GM12873 (cell line): ENCODE measurements at regions not wholly inside any gene's neighbourhood (a gene's known extent, or its start where the extent isn't known, plus 50 kb on each side); places are given as distances from the start of the nearest gene placed in this dataset.

ENCODE experiments used
- TF ChIP-seq, protein P1 (sequence below): IDR thresholded peaks from 2 replicates; pipeline ENCODE4 v1.5.1; 2012; ENCODE audit warnings: low read depth, mild to moderate bottlenecking, moderate library complexity, low read length, control low read depth; ENCODE audit not compliant: insufficient read depth; ENCODE audit errors: missing control alignments

DNA sequence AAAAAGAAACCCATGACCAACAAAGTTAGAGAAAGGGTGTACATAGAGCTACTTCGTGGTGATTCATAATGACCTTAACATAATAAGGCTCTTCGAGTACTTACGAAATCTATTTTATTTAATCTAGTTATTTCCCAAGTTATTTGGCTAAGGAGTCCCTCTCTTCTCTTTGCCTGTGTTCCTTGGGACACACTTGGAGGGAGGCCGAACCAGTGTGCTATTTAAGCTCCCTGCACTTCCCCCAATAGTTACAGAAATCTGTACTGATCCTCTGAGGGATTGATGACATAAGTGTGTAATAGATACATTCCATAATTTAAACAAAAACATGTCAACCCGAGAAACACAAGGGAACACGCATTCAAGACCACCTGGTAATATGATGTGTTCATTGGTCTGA, 351.1 kb downstream of the GATA3 start:
- TF ChIP-seq, protein P1, sequence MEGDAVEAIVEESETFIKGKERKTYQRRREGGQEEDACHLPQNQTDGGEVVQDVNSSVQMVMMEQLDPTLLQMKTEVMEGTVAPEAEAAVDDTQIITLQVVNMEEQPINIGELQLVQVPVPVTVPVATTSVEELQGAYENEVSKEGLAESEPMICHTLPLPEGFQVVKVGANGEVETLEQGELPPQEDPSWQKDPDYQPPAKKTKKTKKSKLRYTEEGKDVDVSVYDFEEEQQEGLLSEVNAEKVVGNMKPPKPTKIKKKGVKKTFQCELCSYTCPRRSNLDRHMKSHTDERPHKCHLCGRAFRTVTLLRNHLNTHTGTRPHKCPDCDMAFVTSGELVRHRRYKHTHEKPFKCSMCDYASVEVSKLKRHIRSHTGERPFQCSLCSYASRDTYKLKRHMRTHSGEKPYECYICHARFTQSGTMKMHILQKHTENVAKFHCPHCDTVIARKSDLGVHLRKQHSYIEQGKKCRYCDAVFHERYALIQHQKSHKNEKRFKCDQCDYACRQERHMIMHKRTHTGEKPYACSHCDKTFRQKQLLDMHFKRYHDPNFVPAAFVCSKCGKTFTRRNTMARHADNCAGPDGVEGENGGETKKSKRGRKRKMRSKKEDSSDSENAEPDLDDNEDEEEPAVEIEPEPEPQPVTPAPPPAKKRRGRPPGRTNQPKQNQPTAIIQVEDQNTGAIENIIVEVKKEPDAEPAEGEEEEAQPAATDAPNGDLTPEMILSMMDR: no peak

DNA sequence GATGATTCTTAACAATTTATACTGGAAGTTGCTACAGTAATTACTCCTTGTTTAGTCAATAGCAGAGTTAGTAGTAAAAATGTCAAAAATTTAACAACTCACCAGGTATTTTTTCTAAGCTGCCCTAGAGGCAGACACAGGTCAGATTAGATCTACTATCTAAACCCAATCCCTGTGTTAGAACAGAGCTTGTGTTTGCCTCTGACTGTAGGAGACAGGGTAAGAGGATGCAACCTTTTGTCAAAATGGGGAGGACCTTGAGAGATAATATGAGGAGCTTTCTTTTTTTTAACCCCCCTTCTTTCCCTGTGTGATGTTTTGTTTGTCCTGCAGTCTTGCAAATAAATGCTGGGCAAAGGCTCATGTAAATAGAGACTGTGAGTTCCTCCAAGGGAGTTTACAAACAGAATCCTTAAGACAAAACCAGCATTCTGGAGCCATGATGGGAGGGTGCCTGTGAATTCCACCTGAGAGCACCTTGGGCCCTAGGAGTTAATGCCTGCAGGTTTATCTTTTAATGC, 353.1 kb downstream of the GATA3 start:
- TF ChIP-seq, protein P1: no peak

DNA sequence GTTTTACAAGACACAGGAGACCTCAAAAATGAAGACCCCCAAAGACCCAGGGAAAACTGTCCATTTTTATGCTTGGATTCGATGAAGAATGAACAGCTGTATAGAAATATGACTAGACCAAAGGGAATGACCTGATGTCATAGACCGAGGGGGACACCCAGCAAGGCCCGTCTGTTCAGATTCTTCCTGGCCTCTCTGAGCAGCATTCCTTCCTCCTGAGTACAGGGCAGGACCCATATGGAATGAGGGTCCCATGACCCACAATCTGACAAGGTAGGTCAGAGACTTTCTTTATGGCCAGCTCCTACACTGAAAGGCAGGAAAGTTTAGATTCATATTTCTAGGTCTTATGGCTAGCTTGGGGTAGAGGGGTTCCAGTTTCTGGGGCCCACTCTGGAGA, 356.0 kb downstream of the GATA3 start:
- TF ChIP-seq, protein P1: no peak

DNA sequence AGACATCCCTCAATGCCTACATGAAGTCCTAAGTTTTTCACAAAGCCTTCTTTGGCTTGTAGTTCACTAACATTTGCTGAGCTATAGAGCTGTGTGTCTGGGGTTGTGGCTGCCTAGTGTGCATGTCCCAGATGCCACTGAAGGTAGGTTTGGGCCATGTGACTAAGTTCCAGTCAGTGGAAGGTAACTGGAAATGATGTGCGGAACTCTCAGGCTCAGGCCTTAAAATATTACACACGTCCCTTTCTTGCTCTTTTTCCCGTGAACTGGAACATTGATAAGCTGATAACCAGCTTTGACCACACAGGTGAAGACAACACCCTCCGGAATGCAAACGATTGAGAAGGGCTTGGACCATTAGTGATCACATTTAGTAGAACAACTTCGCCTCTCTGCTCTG, 358.1 kb downstream of the GATA3 start:
- TF ChIP-seq, protein P1: no peak

DNA sequence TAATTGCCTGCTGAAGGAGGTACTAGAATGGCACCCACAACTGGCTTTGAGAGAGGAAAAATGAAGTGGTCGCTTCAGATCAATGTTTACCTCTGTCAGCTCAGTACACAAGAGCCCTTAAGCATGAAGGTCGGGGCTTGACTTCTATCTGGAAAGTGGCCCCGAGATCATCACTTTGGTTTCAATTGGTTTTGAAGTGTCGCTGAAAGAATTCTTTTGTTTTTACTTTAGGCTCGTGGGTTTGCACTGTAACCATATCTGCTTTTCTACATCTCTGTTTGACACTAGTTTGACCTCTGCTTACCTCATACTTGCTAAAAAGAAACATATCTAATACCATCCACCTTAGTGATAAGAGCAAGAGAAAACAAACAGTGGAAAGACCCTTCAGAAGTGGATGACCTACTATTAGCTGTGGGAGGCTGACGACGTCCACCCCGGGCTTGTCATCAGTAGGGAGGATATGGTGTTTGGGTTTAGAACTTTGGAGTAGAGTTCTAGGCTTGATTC, 361.8 kb downstream of the GATA3 start:
- TF ChIP-seq, protein P1: no peak

DNA sequence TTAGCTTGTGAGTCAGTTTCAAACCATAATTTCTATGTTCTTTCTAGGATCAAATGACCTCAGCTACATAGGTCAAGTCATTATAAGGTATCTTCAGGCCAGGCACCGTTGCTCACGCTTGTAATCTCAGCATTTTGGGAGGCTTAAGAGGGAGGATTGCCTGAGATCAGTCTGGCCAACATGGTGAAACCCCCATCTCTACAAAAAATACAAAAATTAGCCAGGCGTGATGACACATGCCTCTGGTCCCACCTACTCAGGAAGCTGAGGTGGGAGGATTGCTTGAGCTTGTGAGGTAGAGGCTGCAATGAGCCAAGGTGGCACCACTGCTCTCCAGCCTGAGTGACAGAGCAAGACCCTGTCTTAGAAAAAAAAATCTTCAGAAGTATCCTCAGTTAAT, 362.3 kb downstream of the GATA3 start:
- TF ChIP-seq, protein P1: no peak

DNA sequence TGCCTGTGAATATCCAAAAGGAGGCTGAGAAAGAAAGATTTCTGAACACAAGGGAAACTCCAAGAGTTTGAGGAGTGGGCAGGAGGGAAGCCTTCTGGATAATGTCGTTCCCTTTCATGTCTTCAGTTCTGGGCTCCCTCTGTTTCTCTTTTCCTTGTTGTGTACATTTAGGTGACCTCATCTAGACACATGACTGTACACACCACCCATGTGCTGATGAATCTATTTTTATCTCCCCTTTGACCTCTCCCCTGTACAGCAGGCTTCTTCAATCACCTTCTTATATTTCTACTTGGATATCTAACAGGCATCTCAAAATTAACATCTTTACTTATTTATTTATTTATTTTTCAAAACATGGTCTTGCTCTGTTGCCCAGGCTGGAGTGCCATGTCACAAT, 363.1 kb downstream of the GATA3 start:
- TF ChIP-seq, protein P1: no peak
